Panc1 (cell line): ENCODE measurements at regions not wholly inside any gene's neighbourhood (a gene's known extent, or its start where the extent isn't known, plus 50 kb on each side); places are given as distances from the start of the nearest gene placed in this dataset.

Experiments used
- POLR2AphosphoS5 ChIP-seq: IDR thresholded peaks from 2 replicates; pipeline ENCODE4 v1.6.1; 2012; ENCODE audit warnings: mild to moderate bottlenecking, low read depth, low read length, moderate library complexity
- TCF7L2 ChIP-seq: IDR thresholded peaks from 2 replicates; pipeline ENCODE4 v1.6.1; 2011; ENCODE audit warnings: mild to moderate bottlenecking, low read depth, low read length, inconsistent platforms
- TF ChIP-seq, protein P1 (sequence below): fragments of 450-650 bp; IDR thresholded peaks from 2 replicates; pipeline ENCODE4 v1.5.1; 2017; ENCODE audit warnings: mild to moderate bottlenecking

DNA sequence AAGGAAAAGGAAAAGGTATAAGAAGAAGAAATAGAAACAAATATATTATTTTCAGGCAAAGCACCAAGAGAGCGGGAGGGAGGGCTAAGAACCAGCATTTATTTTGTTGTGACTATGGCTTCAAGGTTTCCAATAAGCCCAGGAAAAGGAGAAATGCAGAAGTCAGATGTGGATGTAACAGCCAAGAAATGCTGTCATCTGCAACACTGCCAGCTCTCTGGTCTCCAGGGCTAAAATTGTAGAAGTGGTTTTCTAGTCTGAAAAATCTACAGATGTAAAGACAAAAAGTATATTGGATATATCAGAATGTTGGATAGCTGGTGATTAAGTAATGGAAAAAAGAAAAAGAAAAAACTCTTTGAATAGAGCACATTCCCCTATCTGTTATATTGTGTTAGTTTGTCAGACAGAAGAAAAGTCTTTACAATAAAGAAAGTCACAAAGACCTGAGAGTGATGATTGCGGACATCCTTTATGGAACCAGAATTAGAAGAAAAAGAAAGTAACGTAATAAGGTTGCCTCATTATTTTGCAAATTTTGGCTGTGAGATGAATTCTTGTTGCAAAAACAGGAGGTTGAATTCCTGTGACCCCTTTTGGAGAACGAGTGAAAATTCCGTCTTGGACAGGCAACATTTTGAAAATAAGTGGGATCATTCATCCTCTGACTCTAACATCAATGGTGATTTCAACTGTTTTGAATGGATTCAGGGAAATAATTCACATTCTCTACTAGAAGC lies 938.1 kb downstream of the TTLL7 start:
- TF ChIP-seq POLR2AphosphoS5: no peak
- TF ChIP-seq, protein P1, sequence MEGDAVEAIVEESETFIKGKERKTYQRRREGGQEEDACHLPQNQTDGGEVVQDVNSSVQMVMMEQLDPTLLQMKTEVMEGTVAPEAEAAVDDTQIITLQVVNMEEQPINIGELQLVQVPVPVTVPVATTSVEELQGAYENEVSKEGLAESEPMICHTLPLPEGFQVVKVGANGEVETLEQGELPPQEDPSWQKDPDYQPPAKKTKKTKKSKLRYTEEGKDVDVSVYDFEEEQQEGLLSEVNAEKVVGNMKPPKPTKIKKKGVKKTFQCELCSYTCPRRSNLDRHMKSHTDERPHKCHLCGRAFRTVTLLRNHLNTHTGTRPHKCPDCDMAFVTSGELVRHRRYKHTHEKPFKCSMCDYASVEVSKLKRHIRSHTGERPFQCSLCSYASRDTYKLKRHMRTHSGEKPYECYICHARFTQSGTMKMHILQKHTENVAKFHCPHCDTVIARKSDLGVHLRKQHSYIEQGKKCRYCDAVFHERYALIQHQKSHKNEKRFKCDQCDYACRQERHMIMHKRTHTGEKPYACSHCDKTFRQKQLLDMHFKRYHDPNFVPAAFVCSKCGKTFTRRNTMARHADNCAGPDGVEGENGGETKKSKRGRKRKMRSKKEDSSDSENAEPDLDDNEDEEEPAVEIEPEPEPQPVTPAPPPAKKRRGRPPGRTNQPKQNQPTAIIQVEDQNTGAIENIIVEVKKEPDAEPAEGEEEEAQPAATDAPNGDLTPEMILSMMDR: no peak
- TF ChIP-seq TCF7L2: no peak
